ENCODE measurements at regions not wholly inside any gene's neighbourhood (a gene's known extent, or its start where the extent isn't known, plus 50 kb on each side); places are given as distances from the start of the nearest gene placed in this dataset.

DNA sequence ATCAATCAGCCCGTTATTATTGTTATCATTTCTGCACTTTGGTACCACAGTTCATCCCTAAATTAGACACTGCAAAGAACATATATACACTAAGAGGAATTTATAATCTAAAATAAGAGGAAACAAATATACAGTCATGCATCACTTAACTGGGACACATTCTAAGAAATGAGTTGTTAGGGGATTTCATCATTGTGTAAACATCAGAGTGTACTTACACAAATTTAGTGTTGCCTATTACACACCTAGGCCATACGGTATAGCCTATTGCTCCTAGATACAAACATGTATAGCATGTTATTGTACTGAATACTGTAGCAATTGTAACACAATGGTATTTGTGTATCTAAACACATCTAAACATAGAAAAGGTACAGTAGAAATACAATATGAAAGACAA is 190.5 kb downstream of the BMP4 start:
- Histone ChIP-seq H3K79me2 (replicated peaks; ENCODE audit: insufficient read depth) (no peaks in the 10 kb centered on the region), H3K4me3 (no peak overlapping the region), H3K9me2 (ENCODE audit: insufficient read depth) (no peaks in the 10 kb centered on the region), H3K4me2 (no peak overlapping the region), H4K20me1 (replicated peaks; ENCODE audit: insufficient read depth) (no peaks in the 10 kb centered on the region), H2AFZ (no peak overlapping the region), H3K27me3 (ENCODE audit: insufficient read depth) (no peaks in the 10 kb centered on the region), H3F3A (replicated peaks; ENCODE audit: low read depth) (no peaks in the 10 kb centered on the region), H3K36me3 (ENCODE audit: insufficient read depth) (no peaks in the 10 kb centered on the region), H3K27ac (ENCODE audit: low read depth) (no peak overlapping the region), H3K4me1 (ENCODE audit: insufficient read depth) (no peaks in the 10 kb centered on the region)
- Mint-ChIP-seq H3K27ac (no peak overlapping the region), H3K36me3 (ENCODE audit: low read depth) (no peaks in the 10 kb centered on the region), H3K4me1 (peaks cover 2% of the 10 kb centered on the region; the same call in 1 of the 3 replicates), H3K9me3 (no peaks in the 10 kb centered on the region; the same call in 2 of the 3 replicates), H3K27me3 (ENCODE audit: insufficient read depth, low read depth, poor library complexity) (no peaks in the 10 kb centered on the region), H3K4me3 (no peak overlapping the region)
- DNase-seq (ENCODE audit: low spot score) (no peak), ATAC-seq (no peak)
- TF ChIP-seq, protein P1, sequence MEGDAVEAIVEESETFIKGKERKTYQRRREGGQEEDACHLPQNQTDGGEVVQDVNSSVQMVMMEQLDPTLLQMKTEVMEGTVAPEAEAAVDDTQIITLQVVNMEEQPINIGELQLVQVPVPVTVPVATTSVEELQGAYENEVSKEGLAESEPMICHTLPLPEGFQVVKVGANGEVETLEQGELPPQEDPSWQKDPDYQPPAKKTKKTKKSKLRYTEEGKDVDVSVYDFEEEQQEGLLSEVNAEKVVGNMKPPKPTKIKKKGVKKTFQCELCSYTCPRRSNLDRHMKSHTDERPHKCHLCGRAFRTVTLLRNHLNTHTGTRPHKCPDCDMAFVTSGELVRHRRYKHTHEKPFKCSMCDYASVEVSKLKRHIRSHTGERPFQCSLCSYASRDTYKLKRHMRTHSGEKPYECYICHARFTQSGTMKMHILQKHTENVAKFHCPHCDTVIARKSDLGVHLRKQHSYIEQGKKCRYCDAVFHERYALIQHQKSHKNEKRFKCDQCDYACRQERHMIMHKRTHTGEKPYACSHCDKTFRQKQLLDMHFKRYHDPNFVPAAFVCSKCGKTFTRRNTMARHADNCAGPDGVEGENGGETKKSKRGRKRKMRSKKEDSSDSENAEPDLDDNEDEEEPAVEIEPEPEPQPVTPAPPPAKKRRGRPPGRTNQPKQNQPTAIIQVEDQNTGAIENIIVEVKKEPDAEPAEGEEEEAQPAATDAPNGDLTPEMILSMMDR (conservative IDR thresholded peaks at IDR 0.05; ENCODE audit: low read depth in 2 of 2) = no peak
- TF ChIP-seq STAT1 (IDR thresholded peaks at IDR 0.05; ENCODE audit: unreplicated experiment) = no peak
- TF ChIP-seq NANOG (IDR thresholded peaks at IDR 0.05; ENCODE audit: borderline replicate concordance) = no peak
- no peak for TF ChIP-seq POLR2AphosphoS5 (IDR thresholded peaks at IDR 0.05; ENCODE audit: low read depth)
- no peak for TF ChIP-seq CREB1 (CRISPR knock-in tag; IDR thresholded peaks at IDR 0.05; ENCODE audit: low read depth)
- TF ChIP-seq ZNF114 (CRISPR knock-in tag; IDR thresholded peaks at IDR 0.05) = no peak
- no peak for TF ChIP-seq JUNB (IDR thresholded peaks at IDR 0.05; ENCODE audit: unreplicated experiment)
- no peak for TF ChIP-seq EZH2 (IDR thresholded peaks at IDR 0.05; ENCODE audit: low read depth, unreplicated experiment)
- TF ChIP-seq, protein P2, sequence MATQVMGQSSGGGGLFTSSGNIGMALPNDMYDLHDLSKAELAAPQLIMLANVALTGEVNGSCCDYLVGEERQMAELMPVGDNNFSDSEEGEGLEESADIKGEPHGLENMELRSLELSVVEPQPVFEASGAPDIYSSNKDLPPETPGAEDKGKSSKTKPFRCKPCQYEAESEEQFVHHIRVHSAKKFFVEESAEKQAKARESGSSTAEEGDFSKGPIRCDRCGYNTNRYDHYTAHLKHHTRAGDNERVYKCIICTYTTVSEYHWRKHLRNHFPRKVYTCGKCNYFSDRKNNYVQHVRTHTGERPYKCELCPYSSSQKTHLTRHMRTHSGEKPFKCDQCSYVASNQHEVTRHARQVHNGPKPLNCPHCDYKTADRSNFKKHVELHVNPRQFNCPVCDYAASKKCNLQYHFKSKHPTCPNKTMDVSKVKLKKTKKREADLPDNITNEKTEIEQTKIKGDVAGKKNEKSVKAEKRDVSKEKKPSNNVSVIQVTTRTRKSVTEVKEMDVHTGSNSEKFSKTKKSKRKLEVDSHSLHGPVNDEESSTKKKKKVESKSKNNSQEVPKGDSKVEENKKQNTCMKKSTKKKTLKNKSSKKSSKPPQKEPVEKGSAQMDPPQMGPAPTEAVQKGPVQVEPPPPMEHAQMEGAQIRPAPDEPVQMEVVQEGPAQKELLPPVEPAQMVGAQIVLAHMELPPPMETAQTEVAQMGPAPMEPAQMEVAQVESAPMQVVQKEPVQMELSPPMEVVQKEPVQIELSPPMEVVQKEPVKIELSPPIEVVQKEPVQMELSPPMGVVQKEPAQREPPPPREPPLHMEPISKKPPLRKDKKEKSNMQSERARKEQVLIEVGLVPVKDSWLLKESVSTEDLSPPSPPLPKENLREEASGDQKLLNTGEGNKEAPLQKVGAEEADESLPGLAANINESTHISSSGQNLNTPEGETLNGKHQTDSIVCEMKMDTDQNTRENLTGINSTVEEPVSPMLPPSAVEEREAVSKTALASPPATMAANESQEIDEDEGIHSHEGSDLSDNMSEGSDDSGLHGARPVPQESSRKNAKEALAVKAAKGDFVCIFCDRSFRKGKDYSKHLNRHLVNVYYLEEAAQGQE (IDR thresholded peaks at IDR 0.05; ENCODE audit: unreplicated experiment) = no peak
- TF ChIP-seq, protein P3, sequence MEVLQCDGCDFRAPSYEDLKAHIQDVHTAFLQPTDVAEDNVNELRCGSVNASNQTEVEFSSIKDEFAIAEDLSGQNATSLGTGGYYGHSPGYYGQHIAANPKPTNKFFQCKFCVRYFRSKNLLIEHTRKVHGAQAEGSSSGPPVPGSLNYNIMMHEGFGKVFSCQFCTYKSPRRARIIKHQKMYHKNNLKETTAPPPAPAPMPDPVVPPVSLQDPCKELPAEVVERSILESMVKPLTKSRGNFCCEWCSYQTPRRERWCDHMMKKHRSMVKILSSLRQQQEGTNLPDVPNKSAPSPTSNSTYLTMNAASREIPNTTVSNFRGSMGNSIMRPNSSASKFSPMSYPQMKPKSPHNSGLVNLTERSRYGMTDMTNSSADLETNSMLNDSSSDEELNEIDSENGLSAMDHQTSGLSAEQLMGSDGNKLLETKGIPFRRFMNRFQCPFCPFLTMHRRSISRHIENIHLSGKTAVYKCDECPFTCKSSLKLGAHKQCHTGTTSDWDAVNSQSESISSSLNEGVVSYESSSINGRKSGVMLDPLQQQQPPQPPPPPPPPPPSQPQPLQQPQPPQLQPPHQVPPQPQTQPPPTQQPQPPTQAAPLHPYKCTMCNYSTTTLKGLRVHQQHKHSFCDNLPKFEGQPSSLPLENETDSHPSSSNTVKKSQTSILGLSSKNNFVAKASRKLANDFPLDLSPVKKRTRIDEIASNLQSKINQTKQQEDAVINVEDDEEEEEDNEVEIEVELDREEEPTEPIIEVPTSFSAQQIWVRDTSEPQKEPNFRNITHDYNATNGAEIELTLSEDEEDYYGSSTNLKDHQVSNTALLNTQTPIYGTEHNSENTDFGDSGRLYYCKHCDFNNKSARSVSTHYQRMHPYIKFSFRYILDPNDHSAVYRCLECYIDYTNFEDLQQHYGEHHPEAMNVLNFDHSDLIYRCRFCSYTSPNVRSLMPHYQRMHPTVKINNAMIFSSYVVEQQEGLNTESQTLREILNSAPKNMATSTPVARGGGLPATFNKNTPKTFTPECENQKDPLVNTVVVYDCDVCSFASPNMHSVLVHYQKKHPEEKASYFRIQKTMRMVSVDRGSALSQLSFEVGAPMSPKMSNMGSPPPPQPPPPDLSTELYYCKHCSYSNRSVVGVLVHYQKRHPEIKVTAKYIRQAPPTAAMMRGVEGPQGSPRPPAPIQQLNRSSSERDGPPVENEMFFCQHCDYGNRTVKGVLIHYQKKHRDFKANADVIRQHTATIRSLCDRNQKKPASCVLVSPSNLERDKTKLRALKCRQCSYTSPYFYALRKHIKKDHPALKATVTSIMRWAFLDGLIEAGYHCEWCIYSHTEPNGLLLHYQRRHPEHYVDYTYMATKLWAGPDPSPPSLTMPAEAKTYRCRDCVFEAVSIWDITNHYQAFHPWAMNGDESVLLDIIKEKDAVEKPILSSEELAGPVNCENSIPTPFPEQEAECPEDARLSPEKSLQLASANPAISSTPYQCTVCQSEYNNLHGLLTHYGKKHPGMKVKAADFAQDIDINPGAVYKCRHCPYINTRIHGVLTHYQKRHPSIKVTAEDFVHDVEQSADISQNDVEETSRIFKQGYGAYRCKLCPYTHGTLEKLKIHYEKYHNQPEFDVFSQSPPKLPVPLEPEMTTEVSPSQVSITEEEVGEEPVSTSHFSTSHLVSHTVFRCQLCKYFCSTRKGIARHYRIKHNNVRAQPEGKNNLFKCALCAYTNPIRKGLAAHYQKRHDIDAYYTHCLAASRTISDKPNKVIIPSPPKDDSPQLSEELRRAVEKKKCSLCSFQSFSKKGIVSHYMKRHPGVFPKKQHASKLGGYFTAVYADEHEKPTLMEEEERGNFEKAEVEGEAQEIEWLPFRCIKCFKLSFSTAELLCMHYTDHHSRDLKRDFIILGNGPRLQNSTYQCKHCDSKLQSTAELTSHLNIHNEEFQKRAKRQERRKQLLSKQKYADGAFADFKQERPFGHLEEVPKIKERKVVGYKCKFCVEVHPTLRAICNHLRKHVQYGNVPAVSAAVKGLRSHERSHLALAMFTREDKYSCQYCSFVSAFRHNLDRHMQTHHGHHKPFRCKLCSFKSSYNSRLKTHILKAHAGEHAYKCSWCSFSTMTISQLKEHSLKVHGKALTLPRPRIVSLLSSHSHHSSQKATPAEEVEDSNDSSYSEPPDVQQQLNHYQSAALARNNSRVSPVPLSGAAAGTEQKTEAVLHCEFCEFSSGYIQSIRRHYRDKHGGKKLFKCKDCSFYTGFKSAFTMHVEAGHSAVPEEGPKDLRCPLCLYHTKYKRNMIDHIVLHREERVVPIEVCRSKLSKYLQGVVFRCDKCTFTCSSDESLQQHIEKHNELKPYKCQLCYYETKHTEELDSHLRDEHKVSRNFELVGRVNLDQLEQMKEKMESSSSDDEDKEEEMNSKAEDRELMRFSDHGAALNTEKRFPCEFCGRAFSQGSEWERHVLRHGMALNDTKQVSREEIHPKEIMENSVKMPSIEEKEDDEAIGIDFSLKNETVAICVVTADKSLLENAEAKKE (CRISPR knock-in tag; IDR thresholded peaks at IDR 0.05) = no peak
- TF ChIP-seq, protein P4, sequence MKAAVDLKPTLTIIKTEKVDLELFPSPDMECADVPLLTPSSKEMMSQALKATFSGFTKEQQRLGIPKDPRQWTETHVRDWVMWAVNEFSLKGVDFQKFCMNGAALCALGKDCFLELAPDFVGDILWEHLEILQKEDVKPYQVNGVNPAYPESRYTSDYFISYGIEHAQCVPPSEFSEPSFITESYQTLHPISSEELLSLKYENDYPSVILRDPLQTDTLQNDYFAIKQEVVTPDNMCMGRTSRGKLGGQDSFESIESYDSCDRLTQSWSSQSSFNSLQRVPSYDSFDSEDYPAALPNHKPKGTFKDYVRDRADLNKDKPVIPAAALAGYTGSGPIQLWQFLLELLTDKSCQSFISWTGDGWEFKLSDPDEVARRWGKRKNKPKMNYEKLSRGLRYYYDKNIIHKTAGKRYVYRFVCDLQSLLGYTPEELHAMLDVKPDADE (IDR thresholded peaks at IDR 0.05) = no peak
- TF ChIP-seq EZH2phosphoT487 (IDR thresholded peaks at IDR 0.05; ENCODE audit: unreplicated experiment) = no peak
- no peak for TF ChIP-seq ZNF331 (CRISPR knock-in tag; IDR thresholded peaks at IDR 0.05; ENCODE audit: low read depth)

Data from GM23338 (cell line).